ENCODE measurements at regions not wholly inside any gene's neighbourhood (a gene's known extent, or its start where the extent isn't known, plus 50 kb on each side); places are given as distances from the start of the nearest gene placed in this dataset.
A peak's percentile ranks its signal among the peaks of the same experiment; 100 is the strongest.

DNA sequence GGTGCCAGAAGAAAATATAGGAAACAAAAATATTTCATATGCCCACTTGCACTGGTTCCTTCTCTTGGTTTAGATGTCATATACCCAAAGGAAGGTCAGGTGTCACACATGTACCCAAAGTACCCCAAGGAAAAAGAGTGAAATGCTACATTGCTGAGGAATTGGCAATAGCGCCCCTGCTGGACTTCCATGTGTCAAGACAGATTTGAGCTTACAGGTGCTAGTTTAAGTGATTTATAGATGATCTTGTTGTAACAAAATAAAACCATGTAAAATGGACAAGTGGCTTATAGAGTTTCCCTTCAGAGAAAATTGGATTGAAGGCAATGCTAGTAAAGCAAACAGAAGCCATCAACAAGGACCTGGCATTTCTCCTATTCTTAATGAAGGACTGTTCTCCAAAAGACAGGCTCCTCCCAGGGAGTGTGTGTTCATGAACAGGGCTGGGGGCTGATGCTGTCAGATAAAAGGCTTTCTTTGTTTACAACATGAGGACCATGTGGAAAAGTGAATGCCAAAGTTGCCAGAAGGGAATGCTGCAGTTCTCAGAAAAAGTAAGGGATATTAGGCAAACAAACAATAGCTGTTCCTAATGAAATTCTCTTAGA lies 64.3 kb upstream of the PAK5 start:
- ChIA-PET CTCF (interaction anchor here (0.6 to 5.5 kb wide), 19 partner anchors 9 to 630 kb away, joined by 3 to 49 read pairs (median 4); no protein-coding TSS in a partner anchor), POLR2A (no interaction called here)
- no peak for DNase-seq
- Histone ChIP-seq H3K79me2 (ENCODE audit: insufficient read depth) (no peaks in the 10 kb centered on the region), H3F3A (replicated peaks; ENCODE audit: insufficient read depth) (no peaks in the 10 kb centered on the region), H3K9ac (no peak overlapping the region), H3K9me2 (no peaks in the 10 kb centered on the region), H3K27me3 (ENCODE audit: insufficient read depth) (peaks cover 6% of the 10 kb centered on the region; the same call in 1 of the 2 replicates), H2AFZ (ENCODE audit: low read depth) (no peak overlapping the region), H3K9me3 (no peaks in the 10 kb centered on the region), H3K36me3 (replicated peaks in 1 of 2; ENCODE audit: control insufficient read depth in 1 of 2, insufficient read depth in 2 of 2, low read length in 1 of 2) (no peaks in the 10 kb centered on the region), H3K4me3 (ENCODE audit: low read depth in 2 of 2, low read length in 1 of 2) (no peak overlapping the region), H4K20me1 (ENCODE audit: insufficient read depth) (no peaks in the 10 kb centered on the region), H3K4me2 (no peak overlapping the region), H3K4me1 (ENCODE audit: control insufficient read depth in 1 of 2, insufficient read depth in 2 of 2, low read depth in 1 of 2, low read length in 1 of 2) (no peaks in the 10 kb centered on the region), H3K27ac (ENCODE audit: low read depth in 2 of 2, low read length in 1 of 2) (no peak overlapping the region)
- TF ChIP-seq, protein P1, sequence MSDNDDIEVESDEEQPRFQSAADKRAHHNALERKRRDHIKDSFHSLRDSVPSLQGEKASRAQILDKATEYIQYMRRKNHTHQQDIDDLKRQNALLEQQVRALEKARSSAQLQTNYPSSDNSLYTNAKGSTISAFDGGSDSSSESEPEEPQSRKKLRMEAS (IDR thresholded peaks at IDR 0.05; ENCODE audit: low read depth), result no peak
- TF ChIP-seq TEAD4 (IDR thresholded peaks at IDR 0.05; ENCODE audit: borderline replicate concordance, insufficient read depth) (no peak), GABPA (IDR thresholded peaks at IDR 0.05; ENCODE audit: low read depth) (no peak), RAD21 (IDR thresholded peaks at IDR 0.05; ENCODE audit: low read length) (no peak)
- TF ChIP-seq, protein P2, sequence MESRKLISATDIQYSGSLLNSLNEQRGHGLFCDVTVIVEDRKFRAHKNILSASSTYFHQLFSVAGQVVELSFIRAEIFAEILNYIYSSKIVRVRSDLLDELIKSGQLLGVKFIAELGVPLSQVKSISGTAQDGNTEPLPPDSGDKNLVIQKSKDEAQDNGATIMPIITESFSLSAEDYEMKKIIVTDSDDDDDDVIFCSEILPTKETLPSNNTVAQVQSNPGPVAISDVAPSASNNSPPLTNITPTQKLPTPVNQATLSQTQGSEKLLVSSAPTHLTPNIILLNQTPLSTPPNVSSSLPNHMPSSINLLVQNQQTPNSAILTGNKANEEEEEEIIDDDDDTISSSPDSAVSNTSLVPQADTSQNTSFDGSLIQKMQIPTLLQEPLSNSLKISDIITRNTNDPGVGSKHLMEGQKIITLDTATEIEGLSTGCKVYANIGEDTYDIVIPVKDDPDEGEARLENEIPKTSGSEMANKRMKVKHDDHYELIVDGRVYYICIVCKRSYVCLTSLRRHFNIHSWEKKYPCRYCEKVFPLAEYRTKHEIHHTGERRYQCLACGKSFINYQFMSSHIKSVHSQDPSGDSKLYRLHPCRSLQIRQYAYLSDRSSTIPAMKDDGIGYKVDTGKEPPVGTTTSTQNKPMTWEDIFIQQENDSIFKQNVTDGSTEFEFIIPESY (IDR thresholded peaks at IDR 0.05; ENCODE audit: borderline replicate concordance, low read depth), result no peak
- TF ChIP-seq, protein P3, sequence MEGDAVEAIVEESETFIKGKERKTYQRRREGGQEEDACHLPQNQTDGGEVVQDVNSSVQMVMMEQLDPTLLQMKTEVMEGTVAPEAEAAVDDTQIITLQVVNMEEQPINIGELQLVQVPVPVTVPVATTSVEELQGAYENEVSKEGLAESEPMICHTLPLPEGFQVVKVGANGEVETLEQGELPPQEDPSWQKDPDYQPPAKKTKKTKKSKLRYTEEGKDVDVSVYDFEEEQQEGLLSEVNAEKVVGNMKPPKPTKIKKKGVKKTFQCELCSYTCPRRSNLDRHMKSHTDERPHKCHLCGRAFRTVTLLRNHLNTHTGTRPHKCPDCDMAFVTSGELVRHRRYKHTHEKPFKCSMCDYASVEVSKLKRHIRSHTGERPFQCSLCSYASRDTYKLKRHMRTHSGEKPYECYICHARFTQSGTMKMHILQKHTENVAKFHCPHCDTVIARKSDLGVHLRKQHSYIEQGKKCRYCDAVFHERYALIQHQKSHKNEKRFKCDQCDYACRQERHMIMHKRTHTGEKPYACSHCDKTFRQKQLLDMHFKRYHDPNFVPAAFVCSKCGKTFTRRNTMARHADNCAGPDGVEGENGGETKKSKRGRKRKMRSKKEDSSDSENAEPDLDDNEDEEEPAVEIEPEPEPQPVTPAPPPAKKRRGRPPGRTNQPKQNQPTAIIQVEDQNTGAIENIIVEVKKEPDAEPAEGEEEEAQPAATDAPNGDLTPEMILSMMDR (IDR thresholded peaks at IDR 0.05), result peak; percentile 53
- TF ChIP-seq, protein P4, sequence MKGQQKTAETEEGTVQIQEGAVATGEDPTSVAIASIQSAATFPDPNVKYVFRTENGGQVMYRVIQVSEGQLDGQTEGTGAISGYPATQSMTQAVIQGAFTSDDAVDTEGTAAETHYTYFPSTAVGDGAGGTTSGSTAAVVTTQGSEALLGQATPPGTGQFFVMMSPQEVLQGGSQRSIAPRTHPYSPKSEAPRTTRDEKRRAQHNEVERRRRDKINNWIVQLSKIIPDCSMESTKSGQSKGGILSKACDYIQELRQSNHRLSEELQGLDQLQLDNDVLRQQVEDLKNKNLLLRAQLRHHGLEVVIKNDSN (IDR thresholded peaks at IDR 0.05; ENCODE audit: borderline replicate concordance, low read depth), result no peak
- TF ChIP-seq, protein P5, sequence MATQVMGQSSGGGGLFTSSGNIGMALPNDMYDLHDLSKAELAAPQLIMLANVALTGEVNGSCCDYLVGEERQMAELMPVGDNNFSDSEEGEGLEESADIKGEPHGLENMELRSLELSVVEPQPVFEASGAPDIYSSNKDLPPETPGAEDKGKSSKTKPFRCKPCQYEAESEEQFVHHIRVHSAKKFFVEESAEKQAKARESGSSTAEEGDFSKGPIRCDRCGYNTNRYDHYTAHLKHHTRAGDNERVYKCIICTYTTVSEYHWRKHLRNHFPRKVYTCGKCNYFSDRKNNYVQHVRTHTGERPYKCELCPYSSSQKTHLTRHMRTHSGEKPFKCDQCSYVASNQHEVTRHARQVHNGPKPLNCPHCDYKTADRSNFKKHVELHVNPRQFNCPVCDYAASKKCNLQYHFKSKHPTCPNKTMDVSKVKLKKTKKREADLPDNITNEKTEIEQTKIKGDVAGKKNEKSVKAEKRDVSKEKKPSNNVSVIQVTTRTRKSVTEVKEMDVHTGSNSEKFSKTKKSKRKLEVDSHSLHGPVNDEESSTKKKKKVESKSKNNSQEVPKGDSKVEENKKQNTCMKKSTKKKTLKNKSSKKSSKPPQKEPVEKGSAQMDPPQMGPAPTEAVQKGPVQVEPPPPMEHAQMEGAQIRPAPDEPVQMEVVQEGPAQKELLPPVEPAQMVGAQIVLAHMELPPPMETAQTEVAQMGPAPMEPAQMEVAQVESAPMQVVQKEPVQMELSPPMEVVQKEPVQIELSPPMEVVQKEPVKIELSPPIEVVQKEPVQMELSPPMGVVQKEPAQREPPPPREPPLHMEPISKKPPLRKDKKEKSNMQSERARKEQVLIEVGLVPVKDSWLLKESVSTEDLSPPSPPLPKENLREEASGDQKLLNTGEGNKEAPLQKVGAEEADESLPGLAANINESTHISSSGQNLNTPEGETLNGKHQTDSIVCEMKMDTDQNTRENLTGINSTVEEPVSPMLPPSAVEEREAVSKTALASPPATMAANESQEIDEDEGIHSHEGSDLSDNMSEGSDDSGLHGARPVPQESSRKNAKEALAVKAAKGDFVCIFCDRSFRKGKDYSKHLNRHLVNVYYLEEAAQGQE (IDR thresholded peaks at IDR 0.05; ENCODE audit: low read depth, low read length), result no peak
- 29% methylated on average over 1 of the region's 1 CpG for whole genome bisulfite sequencing (ENCODE audit: low lambda C conversion rate)

Data from SK-N-SH (cell line).